Right cardiac atrium (tissue), 5 donors: ENCODE measurements at regions not wholly inside any gene's neighbourhood (a gene's known extent, or its start where the extent isn't known, plus 50 kb on each side); places are given as distances from the start of the nearest gene placed in this dataset.

Source experiments
- ATAC-seq, 2 donors: fragments of 200-7000 bp; cut with Tn5 transposase; one replicate each; pipeline versions ENCODE4 v1.8.0 to v1.9.1; 2020; ENCODE audit warnings: moderate library complexity in 2 of 2, mild to moderate bottlenecking in 1 of 2
- DNase-seq, 3 donors: peaks; one replicate each; pipeline ENCODE4 v3.0.0-alpha.2; 2020
- H3K27ac ChIP-seq: one replicate; pipeline ENCODE4 v1.5.1; 2013; ENCODE audit warnings: mild to moderate bottlenecking, low read length, control low read depth, moderate library complexity
- H3K27me3 ChIP-seq: one replicate; pipeline ENCODE4 v1.6.1; 2013; ENCODE audit not compliant: control insufficient read depth, insufficient read depth
- H3K4me1 ChIP-seq: one replicate; pipeline ENCODE4 v1.6.1; 2013; ENCODE audit warnings: low read length; ENCODE audit not compliant: control insufficient read depth, insufficient read depth
- H3K4me3 ChIP-seq: one replicate; pipeline ENCODE4 v1.5.1; 2013; ENCODE audit warnings: low read length, control low read depth
- H3K9me3 ChIP-seq: one replicate; pipeline ENCODE4 v1.6.1; 2013; ENCODE audit warnings: low read length; ENCODE audit not compliant: control insufficient read depth
- WGBS: extraction: QIAGEN DNeasy Blood & Tissue Kit; methylation state at CpG from one replicate; pipeline ENCODE4 v1.1.7; 2013; 5-methylcytosine and 5-hydroxymethylcytosine counted together
- intact Hi-C, 4 donors: fragments of 100-400 bp; cut with DNase I; formaldehyde crosslinking; loops; one replicate each; pipeline versions ENCODE4 v1.11.0 to v1.14.0; 2022 to 2023
- donor health status: healthy with polysubstance abuse.
- donor health status: DM: no; HTN: yes; CAD: no.
- donor health status: DM: no; HTN: no; CAD: no.
- donor health status: DM: no; HTN: yes; CAD: no; lungs with severe emphysema.
- donor health status: DM: yes; HTN: yes; CAD: no.

DNA sequence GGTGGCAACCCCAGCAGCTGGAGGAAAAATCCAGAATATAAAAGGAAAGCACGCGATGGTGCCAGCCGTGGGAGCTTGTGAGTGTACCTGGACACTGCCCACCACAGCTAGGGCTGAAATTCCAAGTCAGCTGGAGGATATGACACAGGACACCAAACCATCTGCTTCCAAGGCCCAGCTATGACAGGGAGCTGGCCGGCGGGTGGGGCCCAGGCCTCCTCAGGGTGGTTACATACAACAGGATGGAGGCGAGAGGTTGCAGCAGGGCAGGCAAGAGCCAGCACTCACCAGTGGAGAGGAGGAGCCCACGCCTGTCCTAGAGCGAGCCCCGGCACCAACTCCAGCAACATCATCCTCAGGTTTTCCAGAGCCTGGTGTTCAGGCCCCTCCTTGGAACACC is 163.2 kb upstream of the RPL38 start:
- ATAC-seq = no peak
- H3K4me3 ChIP-seq = no peak overlapping the region
- no peaks in the 10 kb centered on the region for H3K27me3 ChIP-seq
- H3K27ac ChIP-seq = no peak overlapping the region
- DNase-seq = no peak
- no peaks in the 10 kb centered on the region for H3K4me1 ChIP-seq
- intact Hi-C loops = no loop called here
- 90% methylated on average over 9 of the region's 9 CpGs for WGBS
- no peaks in the 10 kb centered on the region for H3K9me3 ChIP-seq

DNA sequence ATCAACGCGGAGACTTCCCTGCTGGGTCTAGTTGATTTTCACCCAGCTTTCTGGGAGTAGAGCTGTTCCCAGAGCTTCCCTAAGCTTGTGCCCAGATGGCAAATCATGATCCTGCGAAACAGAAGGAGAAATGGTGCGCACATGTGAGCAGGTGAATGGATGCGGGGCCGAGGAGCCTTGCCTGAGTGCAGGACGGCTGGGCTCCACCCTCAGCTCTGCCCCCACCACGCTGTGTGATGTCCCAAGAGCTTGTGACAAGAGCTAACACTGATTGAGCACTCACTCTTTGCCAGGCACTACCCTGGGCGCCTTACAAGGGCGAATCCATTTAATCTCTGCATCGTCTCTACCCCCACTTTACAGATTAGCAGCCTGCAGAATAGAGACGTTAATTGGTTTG is 162.7 kb upstream of the RPL38 start:
- H3K4me1 ChIP-seq = no peaks in the 10 kb centered on the region
- H3K4me3 ChIP-seq = no peak overlapping the region
- no peak for ATAC-seq
- H3K27ac ChIP-seq = no peak overlapping the region
- no peaks in the 10 kb centered on the region for H3K9me3 ChIP-seq
- 89% methylated on average over 12 of the region's 12 CpGs for WGBS
- no peak for DNase-seq
- intact Hi-C loops = no loop called here
- H3K27me3 ChIP-seq = no peaks in the 10 kb centered on the region

DNA sequence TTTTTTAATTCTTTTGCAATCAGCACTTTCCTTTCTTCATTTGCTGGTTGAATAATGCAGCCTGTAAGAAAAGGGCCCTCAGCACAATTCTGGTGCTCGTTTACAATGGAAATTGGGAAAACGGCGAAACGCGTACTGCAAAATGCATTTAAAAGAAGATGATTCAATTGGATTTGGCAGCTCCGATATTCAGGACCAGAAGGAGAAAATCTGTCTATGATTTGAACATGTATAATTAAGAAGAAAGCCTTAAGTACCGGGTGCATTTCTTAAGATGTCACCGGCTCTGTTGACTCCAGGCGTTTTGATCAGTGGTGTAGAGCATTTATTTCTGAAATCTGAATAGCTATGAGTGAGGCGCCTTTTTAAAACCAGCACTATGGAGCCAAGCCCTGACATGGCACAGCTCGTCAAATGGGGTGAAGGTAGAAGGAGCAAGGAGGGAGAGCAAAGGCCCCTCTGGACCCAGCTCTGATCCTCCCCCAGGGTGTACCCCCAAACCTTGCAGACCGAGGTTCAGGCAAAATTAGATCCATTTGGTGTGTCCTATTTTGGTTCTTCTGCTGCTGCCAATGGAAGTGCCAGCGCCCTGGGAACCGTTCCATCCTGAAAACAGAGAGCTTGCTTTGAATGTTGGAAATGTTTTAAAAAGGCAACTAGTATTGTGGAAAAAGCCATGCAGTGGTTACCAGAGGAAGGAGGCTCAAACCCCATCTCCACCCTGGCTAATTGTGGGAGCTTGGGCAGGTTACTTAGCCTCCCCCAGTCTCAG is 161.4 kb upstream of the RPL38 start:
- Histone ChIP-seq H3K4me3 (no peak overlapping the region), H3K27me3 (no peaks in the 10 kb centered on the region), H3K27ac (no peak overlapping the region), H3K4me1 (no peaks in the 10 kb centered on the region), H3K9me3 (no peaks in the 10 kb centered on the region)
- whole genome bisulfite sequencing = 88% methylated on average over 14 of the region's 14 CpGs
- intact Hi-C loops = no loop called here
- no peak for ATAC-seq
- no peak for DNase-seq

DNA sequence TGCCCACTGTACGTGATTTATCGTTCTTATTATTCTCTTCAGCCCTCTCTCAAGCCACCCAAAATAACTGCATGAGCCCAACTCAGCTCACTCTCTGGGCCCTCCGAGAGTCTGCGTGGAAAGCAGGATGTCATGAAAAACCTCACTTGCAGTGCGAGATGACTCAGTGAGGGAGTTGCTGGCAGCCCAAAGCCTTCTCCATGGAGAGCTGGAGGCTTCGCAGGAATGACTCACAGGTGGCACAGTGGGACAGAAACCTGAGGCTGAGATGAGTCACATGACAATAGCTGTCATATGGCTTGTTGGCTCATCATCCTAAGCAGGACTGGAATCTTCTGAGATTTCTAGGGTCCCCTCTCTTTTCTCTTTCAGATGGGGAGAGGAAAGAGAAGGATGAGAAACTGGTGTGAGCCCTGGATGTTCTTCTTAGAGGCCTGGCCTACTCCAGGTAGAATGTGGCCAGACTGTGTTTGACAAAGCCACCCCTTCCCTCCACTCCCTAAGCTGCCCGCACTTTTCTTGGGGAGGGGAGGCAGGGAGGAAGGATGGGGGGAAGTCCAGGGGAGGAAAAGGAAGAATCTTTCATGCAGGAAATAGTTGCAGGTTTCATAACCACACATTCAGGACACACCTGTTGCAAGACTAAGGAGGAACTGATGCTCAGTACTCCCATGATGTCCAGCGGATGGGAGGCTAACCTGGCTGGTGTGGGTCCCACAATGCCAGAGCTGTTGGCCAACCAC is 160.6 kb upstream of the RPL38 start:
- intact Hi-C loops = no loop called here
- peak in 1 of 2 donors; percentile 43 for ATAC-seq
- Histone ChIP-seq H3K27me3 (no peaks in the 10 kb centered on the region), H3K27ac (no peak overlapping the region), H3K4me3 (no peak overlapping the region), H3K9me3 (no peaks in the 10 kb centered on the region), H3K4me1 (no peaks in the 10 kb centered on the region)
- peak in 1 of 3 donors; percentile 31 for DNase-seq
- WGBS = 63% methylated on average over 8 of the region's 8 CpGs

DNA sequence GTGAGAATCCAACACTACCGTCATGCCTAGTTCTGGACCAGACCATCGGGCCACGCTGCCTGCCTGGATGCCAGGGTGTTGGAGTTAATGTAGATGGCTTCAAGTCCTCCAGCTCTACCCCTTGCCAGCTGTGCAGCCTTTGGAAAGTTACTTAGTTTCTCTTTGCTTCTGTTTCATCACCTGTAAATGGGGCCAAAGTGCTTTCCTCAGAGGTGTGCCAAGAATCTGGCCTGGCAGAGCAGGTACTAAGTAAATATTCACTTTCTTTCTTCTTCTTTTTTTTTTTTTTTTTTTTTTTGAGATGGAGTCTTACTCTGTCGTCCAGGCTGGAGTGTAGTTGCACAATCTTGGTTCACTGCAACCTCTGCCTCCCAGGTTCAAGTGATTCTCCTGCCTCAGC is 159.5 kb upstream of the RPL38 start:
- Histone ChIP-seq H3K4me1 (no peaks in the 10 kb centered on the region), H3K27ac (no peak overlapping the region), H3K27me3 (no peaks in the 10 kb centered on the region), H3K9me3 (no peaks in the 10 kb centered on the region), H3K4me3 (no peak overlapping the region)
- ATAC-seq = no peak
- intact Hi-C loops = no loop called here
- DNase-seq = no peak
- 56% methylated on average over 4 of the region's 4 CpGs for WGBS

DNA sequence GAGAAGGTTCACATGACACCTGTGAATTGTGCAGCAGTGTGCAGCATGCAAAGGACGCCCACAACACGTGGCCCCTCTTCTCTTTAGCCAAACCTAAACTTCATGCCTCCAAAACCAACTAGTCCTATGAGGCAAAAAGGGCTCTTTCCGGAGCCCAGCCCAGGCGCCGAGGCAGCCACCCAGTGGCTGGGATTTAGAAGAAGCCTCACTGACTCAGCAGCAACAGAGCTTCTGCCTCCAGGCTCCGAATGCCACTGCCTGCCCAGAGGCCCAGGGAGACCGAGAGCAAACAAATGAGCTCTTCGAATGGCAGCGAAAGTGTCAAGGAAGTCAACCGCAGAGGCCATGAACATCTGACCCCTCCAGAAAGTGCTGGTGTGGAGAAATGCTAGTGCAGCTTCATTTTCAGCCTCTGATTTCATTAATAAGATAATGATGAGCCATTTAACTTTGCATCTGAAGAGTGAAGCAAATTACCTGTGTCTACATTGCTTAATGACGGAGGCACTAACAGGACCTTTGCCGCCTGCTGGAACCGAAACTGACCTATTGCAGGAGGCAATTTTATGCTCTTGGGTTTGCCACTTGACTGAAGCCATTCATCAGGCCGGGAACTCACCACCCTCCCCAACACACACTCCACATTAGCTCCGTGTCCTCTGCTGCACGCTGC is 157.7 kb upstream of the RPL38 start:
- DNase-seq = no peak
- Histone ChIP-seq H3K27me3 (no peaks in the 10 kb centered on the region), H3K4me1 (no peaks in the 10 kb centered on the region), H3K27ac (no peak overlapping the region), H3K4me3 (no peak overlapping the region), H3K9me3 (no peaks in the 10 kb centered on the region)
- 56% methylated on average over 16 of the region's 16 CpGs for WGBS
- ATAC-seq = no peak
- intact Hi-C loops = no loop called here

DNA sequence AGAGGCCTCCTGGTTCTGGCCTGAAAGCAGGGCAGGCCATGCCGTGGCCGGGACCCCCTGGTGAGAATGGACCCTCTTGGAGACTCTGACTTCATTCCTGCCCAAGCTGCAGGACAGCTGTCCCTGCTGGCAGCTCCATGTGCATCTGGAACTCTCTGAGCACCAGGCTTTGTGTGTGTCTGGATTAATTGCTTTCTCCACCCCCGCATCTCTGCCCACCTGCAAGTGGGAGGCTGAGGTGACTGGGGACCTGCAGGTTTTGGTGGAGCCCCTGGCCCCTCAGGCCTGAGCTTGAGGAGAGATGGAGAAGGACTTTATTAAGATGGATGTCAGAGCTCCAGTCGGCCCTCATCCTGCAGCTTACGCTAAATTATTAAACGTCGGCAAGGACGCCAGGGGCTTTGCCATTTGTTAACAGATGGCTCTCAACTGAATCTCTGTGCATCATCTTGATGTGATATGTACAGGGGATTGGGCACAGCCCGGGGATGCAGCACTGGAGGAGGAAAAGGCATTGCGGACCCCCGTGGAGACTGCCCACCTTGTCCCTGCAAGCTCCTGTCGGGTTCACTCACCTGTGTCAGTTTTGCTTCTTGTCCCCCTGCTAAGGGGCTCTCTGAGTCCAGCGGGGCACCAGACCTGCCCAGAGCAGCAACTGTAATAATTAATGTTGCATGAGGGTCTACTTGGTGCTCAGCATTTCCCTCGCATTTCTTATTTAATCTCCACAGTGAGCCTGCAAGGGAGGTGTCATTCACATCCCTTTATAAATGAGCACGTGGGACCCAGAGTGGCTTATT is 154.1 kb upstream of the RPL38 start:
- H3K4me1 ChIP-seq = no peaks in the 10 kb centered on the region
- ATAC-seq = no peak
- H3K4me3 ChIP-seq = no peak overlapping the region
- no peaks in the 10 kb centered on the region for H3K27me3 ChIP-seq
- no peaks in the 10 kb centered on the region for H3K9me3 ChIP-seq
- no peak for DNase-seq
- intact Hi-C loops = no loop called here
- WGBS = 77% methylated on average over 15 of the region's 15 CpGs
- no peak overlapping the region for H3K27ac ChIP-seq

DNA sequence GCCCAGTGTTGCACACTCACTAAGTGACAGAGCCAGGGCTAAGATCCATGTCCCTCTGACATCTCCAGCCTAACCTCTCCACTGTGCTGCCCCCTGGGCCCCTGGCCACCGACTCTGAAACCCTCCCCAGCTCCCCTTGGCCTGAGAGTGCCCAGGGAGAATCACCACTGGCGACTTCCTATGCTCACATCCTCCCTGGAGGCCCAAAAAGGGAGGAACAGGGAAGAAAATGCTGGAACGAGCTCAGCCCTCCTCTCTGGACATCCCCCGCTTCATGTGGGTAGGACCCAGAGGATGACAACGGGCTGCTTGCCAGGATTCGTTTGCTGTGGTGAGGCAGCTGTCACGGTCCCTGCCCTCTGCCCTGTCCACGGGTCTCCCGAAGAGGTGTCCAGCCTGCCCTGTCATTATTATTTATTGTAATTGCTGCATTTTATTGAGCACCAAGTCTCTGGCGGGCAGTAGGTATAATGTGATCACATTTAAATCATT is 153.5 kb upstream of the RPL38 start:
- Histone ChIP-seq H3K4me1 (no peaks in the 10 kb centered on the region), H3K4me3 (no peak overlapping the region), H3K9me3 (no peaks in the 10 kb centered on the region), H3K27me3 (no peaks in the 10 kb centered on the region), H3K27ac (no peak overlapping the region)
- ATAC-seq (no peak), DNase-seq (no peak)
- 41% methylated on average over 10 of the region's 10 CpGs for WGBS
- intact Hi-C loops = no loop called here

DNA sequence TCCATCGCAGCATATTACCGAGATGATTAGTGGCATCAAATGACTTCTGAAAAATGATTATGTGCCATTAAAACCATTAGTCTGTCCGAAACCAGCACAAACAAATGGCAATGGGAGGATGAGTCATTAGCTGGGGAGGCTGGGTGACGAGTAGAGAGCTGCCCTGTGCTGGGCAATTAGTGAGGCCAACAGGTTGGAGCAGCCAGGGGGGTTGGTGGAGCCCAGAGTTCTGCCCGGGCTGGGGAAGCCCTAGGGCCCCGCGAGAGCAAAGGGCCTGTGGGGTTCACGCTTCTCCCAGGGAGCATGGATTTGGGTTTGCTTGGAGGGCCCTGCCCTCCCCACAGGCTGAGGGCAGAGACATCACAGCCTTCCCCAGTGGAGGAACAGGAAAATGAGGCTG is 152.1 kb upstream of the RPL38 start:
- H3K27me3 ChIP-seq = no peaks in the 10 kb centered on the region
- no peaks in the 10 kb centered on the region for H3K4me1 ChIP-seq
- no peaks in the 10 kb centered on the region for H3K9me3 ChIP-seq
- intact Hi-C loops = no loop called here
- ATAC-seq (no peak), DNase-seq (no peak)
- no peak overlapping the region for H3K27ac ChIP-seq
- no peak overlapping the region for H3K4me3 ChIP-seq
- 78% methylated on average over 8 of the region's 8 CpGs for WGBS

DNA sequence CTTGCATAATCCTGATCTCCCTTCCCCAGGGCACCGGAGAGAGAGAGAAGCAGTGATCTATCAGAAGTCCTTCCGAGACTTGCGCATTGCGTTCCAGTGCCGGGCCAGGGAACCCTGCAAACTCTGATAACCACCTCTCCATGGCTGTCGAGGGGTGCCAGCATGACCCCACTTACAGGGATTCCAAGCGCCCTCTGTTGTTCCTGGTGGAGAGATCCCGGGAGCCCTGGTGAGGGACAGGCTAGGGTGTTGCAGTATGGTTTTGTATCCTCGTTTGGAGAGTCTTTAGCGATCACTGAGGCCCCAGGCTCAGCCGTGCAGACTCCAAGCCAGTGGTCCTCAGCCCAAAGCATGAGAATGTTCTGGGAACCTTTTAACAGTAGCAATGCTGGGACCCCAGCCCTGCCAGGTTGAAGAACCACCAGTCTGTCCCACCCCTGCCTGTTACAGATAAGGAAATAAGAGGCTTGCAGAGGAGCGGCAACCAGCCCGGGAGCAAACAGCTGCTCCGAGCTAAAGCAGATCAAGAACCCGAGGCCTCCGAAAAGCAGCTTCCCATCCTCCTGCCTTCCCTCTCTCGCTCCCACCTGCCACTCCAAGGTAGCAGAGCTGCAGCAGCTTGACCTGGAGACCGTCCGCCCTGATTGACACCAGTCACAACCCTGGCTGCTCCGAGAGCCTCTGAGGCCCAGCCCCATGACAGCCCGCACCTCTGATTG is 150.3 kb upstream of the RPL38 start:
- DNase-seq (no peak), ATAC-seq (no peak)
- Histone ChIP-seq H3K9me3 (no peaks in the 10 kb centered on the region), H3K4me1 (no peaks in the 10 kb centered on the region), H3K4me3 (no peak overlapping the region), H3K27ac (no peak overlapping the region), H3K27me3 (no peaks in the 10 kb centered on the region)
- WGBS = 43% methylated on average over 21 of the region's 21 CpGs
- intact Hi-C loops = no loop called here
